GM13977 (cell line): ENCODE measurements at regions not wholly inside any gene's neighbourhood (a gene's known extent, or its start where the extent isn't known, plus 50 kb on each side); places are given as distances from the start of the nearest gene placed in this dataset.

Experiments used
- DNase-seq: peaks from one replicate; pipeline ENCODE4 v3.0.0; 2012; ENCODE audit warnings: low spot score
- in situ Hi-C: fragments of 300-500 bp; cut with MboI; formaldehyde crosslinking; loops from one replicate; pipeline ENCODE4 v1.12.0; 2022; ENCODE audit warnings: low sequenced_read_pairs, low pct_unique_long_range_greater_than_20kb, mixed read lengths, inconsistent platforms; ENCODE audit not compliant: unreplicated experiment
- TF ChIP-seq, protein P1 (sequence below): IDR thresholded peaks from 2 replicates; pipeline ENCODE4 v1.5.1; 2012; ENCODE audit warnings: mild to moderate bottlenecking, control low read depth; ENCODE audit not compliant: insufficient read depth; ENCODE audit errors: extremely low read depth, missing control alignments

DNA sequence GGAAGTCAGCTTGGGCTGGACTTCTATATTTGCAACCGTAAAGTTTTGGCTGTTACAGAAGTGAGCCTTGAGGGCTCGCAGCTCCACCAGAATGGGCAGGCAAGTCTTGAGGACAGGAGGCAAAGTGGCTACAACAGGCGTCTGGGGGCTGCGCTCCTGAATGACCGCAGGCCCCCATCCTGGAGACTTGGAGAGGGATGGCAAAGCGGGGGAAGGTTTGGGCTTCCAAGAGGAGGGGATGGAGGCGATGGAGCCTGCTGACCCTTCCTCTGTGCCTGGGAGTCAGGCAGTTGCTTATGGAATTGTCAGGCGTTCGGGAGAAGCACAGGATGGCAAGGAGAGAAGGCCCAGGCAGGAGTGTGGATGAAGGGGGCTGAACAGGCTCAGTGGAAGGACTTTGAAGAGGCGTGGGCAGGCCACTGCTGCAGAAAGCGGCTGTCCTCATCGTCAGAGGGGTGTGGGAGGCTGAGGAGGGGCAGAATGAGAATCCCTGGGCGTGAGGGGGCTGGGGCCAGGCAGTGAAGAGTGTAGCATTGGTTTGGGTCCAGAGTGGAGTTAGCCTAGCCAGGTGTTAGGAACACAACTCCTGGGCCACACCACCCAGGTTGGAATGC, 72.3 kb downstream of the INHBB start:
- TF ChIP-seq, protein P1, sequence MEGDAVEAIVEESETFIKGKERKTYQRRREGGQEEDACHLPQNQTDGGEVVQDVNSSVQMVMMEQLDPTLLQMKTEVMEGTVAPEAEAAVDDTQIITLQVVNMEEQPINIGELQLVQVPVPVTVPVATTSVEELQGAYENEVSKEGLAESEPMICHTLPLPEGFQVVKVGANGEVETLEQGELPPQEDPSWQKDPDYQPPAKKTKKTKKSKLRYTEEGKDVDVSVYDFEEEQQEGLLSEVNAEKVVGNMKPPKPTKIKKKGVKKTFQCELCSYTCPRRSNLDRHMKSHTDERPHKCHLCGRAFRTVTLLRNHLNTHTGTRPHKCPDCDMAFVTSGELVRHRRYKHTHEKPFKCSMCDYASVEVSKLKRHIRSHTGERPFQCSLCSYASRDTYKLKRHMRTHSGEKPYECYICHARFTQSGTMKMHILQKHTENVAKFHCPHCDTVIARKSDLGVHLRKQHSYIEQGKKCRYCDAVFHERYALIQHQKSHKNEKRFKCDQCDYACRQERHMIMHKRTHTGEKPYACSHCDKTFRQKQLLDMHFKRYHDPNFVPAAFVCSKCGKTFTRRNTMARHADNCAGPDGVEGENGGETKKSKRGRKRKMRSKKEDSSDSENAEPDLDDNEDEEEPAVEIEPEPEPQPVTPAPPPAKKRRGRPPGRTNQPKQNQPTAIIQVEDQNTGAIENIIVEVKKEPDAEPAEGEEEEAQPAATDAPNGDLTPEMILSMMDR, result no peak
- no peak for DNase-seq
- in situ Hi-C loops, result no loop called here

DNA sequence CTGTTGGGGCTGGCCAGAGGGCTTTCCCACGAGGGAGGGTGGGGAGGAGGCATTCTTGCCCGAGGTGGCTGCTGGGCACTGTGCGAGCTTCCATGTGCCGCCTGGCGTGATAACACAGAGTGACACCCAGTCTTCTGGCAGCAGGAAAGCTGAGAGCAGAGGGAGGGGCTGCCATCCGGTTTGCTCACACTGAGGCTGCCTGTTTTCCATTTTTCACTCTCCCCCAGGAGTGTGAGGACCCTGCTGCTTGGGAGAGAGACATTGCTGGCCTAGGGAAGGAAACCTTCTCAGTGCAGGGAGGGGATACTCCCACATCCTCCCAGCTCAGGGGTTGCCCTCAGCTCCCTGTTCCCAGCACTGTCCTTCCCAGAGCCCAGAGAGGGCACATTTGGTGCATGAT, 73.1 kb downstream of the INHBB start:
- TF ChIP-seq, protein P1, result no peak
- in situ Hi-C loops, result no loop called here
- no peak for DNase-seq

DNA sequence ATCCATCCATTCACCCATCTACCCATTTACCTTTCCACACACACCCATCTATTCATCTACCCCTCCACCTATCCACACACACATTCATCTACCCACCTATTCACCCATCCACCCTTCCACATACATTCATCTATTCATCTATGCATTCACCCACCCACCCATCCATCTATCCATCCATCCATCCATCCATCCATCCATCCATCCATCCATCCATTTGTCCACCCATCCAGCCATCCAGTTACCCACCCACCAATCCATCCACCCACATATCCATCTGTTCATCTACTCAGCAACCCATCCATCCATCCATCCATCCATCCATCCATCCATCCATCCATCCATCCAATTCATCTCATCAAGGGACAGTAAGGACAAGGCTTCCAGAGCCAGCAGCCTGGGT, 74.0 kb downstream of the INHBB start:
- DNase-seq, result no peak
- TF ChIP-seq, protein P1, result no peak
- in situ Hi-C loops, result no loop called here

DNA sequence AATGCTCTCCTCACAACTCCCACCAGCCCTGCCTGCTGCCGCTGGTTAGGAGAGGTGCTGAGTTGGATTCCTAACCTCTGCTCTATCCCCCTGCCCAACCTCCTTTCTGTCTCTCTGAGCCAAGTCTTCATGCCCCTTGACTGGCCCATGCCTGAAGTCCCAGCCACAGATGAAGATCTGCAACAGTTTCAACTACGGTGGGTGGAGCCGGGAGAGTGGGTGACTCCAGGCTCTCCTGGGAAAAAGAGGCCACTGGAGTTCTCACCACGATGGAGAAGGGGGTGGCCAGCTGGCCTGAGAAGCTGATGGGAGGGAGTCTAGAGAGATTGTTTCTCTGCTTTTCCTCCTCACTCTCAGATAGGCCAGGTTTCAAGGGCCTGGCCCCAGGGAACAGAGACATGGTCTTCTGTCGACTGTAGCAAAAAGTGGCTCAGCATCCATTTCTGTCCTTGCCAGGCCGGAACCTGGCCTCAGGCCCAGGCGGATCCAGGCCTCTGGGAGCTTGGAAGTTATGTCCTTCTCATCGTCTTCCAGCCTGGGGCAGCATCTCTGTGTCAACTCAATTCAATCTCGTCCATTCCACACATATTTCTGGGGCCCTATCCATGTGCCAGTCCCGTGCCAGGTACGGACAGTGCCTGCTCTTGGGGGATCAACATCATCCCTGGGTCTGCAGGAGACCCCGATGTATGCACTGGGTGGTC, 75.3 kb downstream of the INHBB start:
- in situ Hi-C loops, result no loop called here
- no peak for DNase-seq
- TF ChIP-seq, protein P1, result no peak

DNA sequence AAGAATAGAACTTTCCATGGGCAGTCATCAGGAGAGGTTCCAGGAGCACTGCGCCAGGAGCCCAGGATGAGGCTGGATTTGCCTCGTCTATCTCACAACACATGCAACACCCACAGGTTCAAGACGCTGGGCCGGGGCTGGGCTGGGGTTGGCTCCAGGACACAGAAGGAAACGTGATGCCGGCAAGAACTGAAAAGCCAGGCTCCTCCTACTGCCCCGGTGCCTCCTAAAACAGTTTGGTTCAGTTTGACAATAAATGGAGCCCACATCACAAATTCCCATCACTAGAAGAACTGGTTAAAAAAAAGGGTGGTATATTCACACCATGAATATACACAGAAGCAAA, 75.9 kb downstream of the INHBB start:
- DNase-seq, result no peak
- in situ Hi-C loops, result no loop called here
- TF ChIP-seq, protein P1, result no peak

DNA sequence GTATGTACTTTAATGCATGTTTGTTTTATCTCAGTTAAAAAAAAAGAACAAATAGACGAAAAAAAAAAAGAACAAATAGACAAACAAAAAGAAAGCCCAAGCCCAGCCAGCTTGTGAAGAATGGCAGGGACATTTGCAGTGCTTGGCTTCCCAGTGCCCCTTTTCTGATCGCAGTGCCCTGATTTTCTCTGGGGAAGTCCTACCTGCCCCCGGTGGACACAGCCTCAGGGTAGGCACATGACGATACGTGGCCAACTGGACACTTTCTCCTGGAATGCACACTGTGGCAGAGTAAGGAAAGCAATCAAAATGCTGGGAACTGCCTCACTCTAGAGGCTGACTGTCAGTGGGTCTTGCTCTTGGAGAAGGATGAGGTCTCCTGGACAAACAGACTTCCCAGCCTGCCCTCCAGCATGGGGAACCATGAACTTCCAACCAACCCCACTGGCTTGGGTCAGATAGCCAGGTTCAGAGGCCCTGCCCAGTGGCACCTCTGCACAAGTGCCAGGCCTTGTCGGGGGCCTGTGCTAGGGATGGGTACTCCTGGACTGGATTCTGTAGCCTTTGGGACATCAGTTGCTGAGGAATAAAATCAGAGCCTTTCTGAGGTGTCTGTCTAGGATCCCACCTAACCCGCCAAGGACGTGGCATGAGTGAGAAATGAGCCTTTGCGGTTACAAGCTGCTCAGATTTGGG, 76.7 kb downstream of the INHBB start:
- no peak for DNase-seq
- TF ChIP-seq, protein P1, result no peak
- in situ Hi-C loops, result no loop called here
